NCI-H524 (cell line): ENCODE measurements at regions not wholly inside any gene's neighbourhood (a gene's known extent, or its start where the extent isn't known, plus 50 kb on each side); places are given as distances from the start of the nearest gene placed in this dataset.
"Not testable (repeated sequence)": the region's sequence is repeated elsewhere in the genome, so short reads cannot be mapped to it uniquely, and the experiment has no call there.

Source experiments
- DNase-seq, 2 experiments: peaks; one replicate each; lab custom pipeline; 2025; lab: John Stamatoyannopoulos, UW

GRCh38 chr14:41289025-41289424 is 317.7 kb upstream of the LRFN5 start:
- DNase-seq: no peak

DNA sequence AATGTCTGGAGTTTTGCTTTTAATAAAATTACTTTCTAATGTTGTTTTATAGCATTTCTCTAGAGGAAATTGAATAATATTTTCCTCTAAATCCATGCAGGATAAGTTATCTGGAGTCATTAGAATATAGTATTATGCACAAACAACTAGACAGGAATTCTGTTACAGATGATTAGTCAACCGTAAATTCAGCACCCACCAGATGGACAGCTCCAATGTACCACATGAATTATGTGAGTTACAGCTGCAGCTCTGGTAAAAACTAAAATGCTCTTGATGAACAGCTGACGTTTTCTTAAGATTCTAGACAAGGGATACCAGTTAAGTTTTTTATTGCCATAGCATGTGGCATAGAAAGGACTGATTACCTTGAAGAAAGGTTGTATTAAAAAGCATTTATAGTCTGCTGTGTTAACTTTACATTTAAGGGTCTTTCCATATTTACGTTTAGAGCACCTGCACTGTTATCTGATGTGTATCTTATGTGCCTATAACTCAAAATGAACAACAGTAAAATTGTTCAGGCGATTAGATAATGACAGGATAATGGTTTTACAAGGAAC is 321.4 kb upstream of the LRFN5 start:
- DNase-seq: peak; percentile 87 to 99

- peak; percentile 4 to 63 for DNase-seq
These were observed 325.9 kb upstream of the LRFN5 start for GRCh38 chr14:41280745-41281144.

GRCh38 chr14:41277450-41277849 is 329.2 kb upstream of the LRFN5 start:
- peak in 1 of 2 experiments; percentile 71 for DNase-seq

- no peak for DNase-seq
These were observed 349.2 kb upstream of the LRFN5 start for GRCh38 chr14:41257476-41257875.

- DNase-seq: no peak
These were observed 371.2 kb upstream of the LRFN5 start for GRCh38 chr14:41235466-41235865.

GRCh38 chr14:41230683-41231082 is 376.0 kb upstream of the LRFN5 start:
- DNase-seq: peak in 1 of 2 experiments; percentile 35

- no peak for DNase-seq
These were observed 376.9 kb upstream of the LRFN5 start for GRCh38 chr14:41229824-41230223.

DNA sequence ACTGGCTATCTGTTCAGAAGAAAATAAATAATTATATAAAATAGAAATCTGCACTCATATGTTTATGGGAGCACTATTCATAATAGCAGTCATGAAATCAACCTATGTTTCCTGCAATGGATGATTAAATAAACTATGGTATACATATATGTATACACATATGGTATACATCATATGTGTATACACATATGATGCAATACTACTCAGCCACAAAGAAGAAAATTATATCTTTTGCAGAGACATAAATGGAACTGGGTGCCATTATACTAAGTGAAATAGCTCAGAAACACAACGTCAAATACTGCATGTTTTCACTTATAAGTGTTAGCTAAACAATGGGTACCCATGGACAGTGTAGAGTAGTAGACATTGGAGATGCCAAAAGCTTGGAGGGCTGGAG is 381.2 kb upstream of the LRFN5 start:
- no peak for DNase-seq

GRCh38 chr14:41222581-41222980 is 384.1 kb upstream of the LRFN5 start:
- DNase-seq: no peak

DNA sequence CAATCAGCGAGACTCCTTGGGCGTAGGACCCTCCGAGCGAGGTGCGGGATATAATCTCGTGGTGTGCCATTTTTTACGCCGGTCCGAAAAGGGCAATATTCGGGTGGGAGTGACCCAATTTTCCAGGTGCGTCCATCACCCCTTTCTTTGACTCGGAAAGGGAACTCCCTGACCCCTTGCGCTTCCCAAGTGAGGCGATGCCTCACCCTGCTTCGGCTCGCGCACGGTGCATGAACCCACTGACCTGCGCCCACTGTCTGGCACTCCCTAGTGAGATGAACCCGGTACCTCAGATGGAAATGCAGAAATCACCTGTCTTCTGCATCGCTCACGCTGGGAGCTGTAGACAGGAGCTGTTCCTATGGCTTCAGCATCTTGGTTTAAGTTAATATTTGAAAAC is 391.7 kb upstream of the LRFN5 start:
- not testable (repeated sequence) for DNase-seq

- no peak for DNase-seq
These were observed 405.0 kb upstream of the LRFN5 start for GRCh38 chr14:41201696-41202095.

DNA sequence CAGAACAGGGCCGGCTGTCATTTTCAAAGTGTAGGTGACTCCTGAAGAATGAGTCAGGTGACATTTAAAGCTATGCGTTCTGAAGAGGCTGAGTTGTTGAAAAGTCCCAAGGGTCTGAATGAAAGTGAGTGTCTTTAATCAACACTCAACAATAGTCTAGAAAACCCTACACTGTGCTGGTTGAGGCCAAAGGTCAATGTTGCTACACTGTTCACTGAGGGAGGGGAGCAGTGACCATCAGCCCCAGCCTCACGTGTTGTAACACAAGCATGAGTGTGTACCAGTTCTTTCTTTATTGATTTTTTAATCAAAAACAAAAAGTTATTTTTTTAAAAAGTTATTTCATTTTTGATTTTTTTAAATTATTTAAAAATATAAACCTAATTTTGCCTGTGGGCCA is 418.8 kb upstream of the LRFN5 start:
- DNase-seq: no peak

- DNase-seq: no peak
These were observed 435.6 kb upstream of the LRFN5 start for GRCh38 chr14:41171045-41171444.

DNA sequence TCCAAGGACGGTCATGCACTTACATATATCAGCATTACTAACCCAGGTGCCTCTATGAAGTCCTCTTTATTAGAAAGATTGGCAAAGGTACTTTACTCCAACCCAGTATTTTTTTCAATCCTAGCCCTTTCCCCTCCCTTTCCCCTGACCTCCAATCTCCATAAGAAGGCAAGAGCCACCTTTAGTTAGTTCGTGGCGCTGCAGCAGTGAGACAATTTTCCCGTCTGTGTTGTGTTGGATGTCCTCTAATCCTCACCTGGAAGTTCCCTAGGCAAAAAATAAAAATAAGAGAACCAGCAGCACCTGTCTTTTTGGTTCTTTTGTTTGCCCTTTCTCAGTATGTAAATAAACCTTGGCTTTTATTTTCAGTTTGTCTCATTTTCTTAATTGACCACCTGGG is 439.6 kb upstream of the LRFN5 start:
- DNase-seq: peak in 1 of 2 experiments; percentile 17

GRCh38 chr14:41154143-41154807 is 452.4 kb upstream of the LRFN5 start:
- DNase-seq: no peak

- DNase-seq: no peak
These were observed 460.3 kb upstream of the LRFN5 start for GRCh38 chr14:41146391-41146790.

DNA sequence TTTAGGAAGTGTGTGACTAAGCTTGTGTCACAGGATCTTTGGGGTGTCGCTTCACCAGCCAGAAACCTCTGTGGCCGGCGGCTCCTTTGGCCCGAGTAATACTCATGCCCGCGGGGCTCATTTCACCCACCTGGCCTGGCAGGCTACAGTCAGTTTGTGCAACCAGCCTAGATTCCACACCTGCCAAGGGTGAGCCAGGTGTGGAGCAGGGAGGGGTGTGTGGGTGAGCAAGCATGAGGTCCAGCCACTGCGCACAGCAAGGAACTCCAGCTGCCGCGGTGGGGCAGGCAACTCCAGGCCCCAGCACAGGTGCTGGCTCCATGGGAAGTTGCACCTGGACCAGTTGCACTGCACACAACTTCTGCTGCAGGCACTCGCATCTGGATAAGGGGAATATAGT is 462.3 kb upstream of the LRFN5 start:
- DNase-seq: no peak

DNA sequence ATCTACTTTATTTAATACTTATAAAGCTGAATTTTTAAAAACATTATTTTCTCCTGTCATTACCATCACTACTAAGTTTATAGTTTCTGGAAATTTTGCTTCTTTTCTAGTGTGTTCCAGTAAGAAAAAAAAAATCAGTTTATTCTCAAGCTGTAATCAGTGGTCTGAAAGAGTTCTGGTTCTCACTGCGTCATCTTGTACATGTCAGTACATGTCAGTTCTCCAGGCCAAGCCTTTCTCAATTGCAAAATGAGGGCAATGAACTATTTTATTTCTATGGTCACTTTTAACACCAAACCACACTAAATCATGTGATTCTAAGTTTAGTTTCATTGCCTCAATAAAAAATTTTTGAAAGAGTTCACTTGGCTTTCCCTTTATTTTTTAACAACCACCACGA is 468.9 kb upstream of the LRFN5 start:
- peak in 1 of 2 experiments; percentile 41 for DNase-seq

- no peak for DNase-seq
These were observed 476.4 kb upstream of the LRFN5 start for GRCh38 chr14:41130274-41130673.

- no peak for DNase-seq
These were observed 486.3 kb upstream of the LRFN5 start for GRCh38 chr14:41120402-41120801.

DNA sequence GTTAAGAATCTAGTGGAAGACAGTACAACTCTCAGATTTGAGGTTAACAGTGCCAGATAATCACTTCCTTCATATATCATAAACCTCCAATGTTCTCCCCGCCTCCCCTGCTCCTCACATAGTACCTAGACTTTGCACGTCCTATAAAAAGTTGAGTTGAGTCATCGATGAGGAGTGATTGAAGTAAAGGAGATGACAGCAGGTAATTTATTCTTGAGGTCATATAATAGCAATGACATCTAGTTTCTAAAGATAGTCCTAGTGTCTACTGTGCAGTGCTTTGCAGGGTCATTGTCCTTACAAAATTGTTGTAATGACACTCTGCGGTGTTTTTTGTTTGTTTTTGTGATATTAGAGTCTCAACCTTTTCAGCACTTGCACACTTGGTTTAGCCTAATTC is 510.5 kb upstream of the LRFN5 start:
- no peak for DNase-seq

GRCh38 chr14:41087056-41087455 is 519.6 kb upstream of the LRFN5 start:
- no peak for DNase-seq

GRCh38 chr14:41073544-41073943 is 533.1 kb upstream of the LRFN5 start:
- no peak for DNase-seq
